ENCODE measurements at regions not wholly inside any gene's neighbourhood (a gene's known extent, or its start where the extent isn't known, plus 50 kb on each side); places are given as distances from the start of the nearest gene placed in this dataset.
"Not testable (repeated sequence)": the region's sequence is repeated elsewhere in the genome, so short reads cannot be mapped to it uniquely, and the experiment has no call there.

GRCh38 chr5:118326481-118327045 lies 661.8 kb downstream of the DTWD2 start:
- DNase-seq (ENCODE audit: low read depth) = peak; percentile 43
- TF ChIP-seq, protein P1, sequence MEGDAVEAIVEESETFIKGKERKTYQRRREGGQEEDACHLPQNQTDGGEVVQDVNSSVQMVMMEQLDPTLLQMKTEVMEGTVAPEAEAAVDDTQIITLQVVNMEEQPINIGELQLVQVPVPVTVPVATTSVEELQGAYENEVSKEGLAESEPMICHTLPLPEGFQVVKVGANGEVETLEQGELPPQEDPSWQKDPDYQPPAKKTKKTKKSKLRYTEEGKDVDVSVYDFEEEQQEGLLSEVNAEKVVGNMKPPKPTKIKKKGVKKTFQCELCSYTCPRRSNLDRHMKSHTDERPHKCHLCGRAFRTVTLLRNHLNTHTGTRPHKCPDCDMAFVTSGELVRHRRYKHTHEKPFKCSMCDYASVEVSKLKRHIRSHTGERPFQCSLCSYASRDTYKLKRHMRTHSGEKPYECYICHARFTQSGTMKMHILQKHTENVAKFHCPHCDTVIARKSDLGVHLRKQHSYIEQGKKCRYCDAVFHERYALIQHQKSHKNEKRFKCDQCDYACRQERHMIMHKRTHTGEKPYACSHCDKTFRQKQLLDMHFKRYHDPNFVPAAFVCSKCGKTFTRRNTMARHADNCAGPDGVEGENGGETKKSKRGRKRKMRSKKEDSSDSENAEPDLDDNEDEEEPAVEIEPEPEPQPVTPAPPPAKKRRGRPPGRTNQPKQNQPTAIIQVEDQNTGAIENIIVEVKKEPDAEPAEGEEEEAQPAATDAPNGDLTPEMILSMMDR (IDR thresholded peaks at IDR 0.05; ENCODE audit: low read depth, low read length, missing control alignments) = no peak
- in situ Hi-C loops (cut with HindIII; ENCODE audit: low sequenced_read_pairs) = no loop called here
- H3K4me3 ChIP-seq (ENCODE audit: low read depth, low read length) = no peak overlapping the region

DNA sequence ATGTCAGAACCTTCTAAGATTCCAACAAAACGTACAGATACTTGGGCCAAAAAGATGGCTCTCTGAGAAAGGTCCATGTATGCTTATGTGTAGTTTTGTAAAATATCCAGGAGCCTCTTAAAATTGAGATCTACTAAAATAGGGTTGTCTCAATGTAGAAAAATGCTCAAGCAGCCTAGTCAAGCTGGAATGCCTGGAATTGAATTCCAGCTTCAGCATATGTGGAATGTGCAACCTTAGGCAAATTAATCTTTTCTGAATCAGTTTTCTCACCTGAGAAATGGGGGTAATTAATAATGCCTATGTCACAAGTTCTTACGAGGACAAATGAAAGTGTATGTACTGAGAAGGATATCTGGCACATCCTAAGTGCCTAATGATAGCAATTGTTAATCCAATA lies 662.4 kb downstream of the DTWD2 start:
- H3K4me3 ChIP-seq (ENCODE audit: low read depth, low read length) = no peak overlapping the region
- in situ Hi-C loops (cut with HindIII; ENCODE audit: low sequenced_read_pairs) = no loop called here
- TF ChIP-seq, protein P1 (IDR thresholded peaks at IDR 0.05; ENCODE audit: low read depth, low read length, missing control alignments) = no peak
- peak; percentile 6 for DNase-seq (ENCODE audit: low read depth)

- DNase-seq (ENCODE audit: low read depth); in situ Hi-C loops (cut with HindIII; ENCODE audit: low sequenced_read_pairs); H3K4me3 ChIP-seq (ENCODE audit: low read depth, low read length): not testable (repeated sequence)
Measured at GRCh38 chr5:118323723-118324122, 664.6 kb downstream of the DTWD2 start.

GRCh38 chr5:118321081-118321480 lies 667.3 kb downstream of the DTWD2 start:
- H3K4me3 ChIP-seq (ENCODE audit: low read depth, low read length) = no peak overlapping the region
- in situ Hi-C loops (cut with HindIII; ENCODE audit: low sequenced_read_pairs) = no loop called here
- TF ChIP-seq, protein P1 (IDR thresholded peaks at IDR 0.05; ENCODE audit: low read depth, low read length, missing control alignments) = no peak
- no peak for DNase-seq (ENCODE audit: low read depth)

- in situ Hi-C loops (cut with HindIII; ENCODE audit: low sequenced_read_pairs) = no loop called here
- no peak overlapping the region for H3K4me3 ChIP-seq (ENCODE audit: low read depth, low read length)
- TF ChIP-seq, protein P1 (IDR thresholded peaks at IDR 0.05; ENCODE audit: low read depth, low read length, missing control alignments) = no peak
- DNase-seq (ENCODE audit: low read depth) = no peak
Measured at GRCh38 chr5:118320121-118320520, 668.2 kb downstream of the DTWD2 start.

DNA sequence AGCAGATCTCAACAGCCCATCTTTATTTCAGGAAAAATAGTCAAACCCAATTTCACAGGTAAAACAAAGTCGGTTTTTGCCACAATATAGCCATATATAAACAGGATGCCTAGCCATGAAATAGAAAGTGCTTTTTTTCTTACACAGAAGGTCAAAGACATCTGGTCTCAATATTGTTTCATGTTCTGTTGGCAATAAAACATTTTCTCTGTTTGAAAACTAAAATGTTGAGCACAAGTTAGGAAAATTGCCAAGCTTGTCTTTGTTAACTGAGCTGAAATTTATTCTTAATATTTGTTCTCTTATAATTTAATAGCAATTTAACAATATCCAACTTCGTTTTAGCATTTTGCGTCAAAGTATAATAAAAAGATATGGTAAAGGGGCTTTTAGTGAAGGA lies 673.4 kb downstream of the DTWD2 start:
- in situ Hi-C loops (cut with HindIII; ENCODE audit: low sequenced_read_pairs) = no loop called here
- no peak for DNase-seq (ENCODE audit: low read depth)
- TF ChIP-seq, protein P1 (IDR thresholded peaks at IDR 0.05; ENCODE audit: low read depth, low read length, missing control alignments) = no peak
- H3K4me3 ChIP-seq (ENCODE audit: low read depth, low read length) = no peak overlapping the region

GRCh38 chr5:118311103-118311819 lies 677.1 kb downstream of the DTWD2 start:
- TF ChIP-seq, protein P1 (IDR thresholded peaks at IDR 0.05; ENCODE audit: low read depth, low read length, missing control alignments) = no peak
- in situ Hi-C loops (cut with HindIII; ENCODE audit: low sequenced_read_pairs) = no loop called here
- DNase-seq (ENCODE audit: low read depth) = no peak
- no peak overlapping the region for H3K4me3 ChIP-seq (ENCODE audit: low read depth, low read length)
